K562 (cell line): ENCODE measurements at regions not wholly inside any gene's neighbourhood (a gene's known extent, or its start where the extent isn't known, plus 50 kb on each side); places are given as distances from the start of the nearest gene placed in this dataset.

ENCODE experiments used
- ATAC-seq: fragments of 200-7000 bp; cut with Tn5 transposase; 3 replicates; pipeline ENCODE4 v1.9.1; 2020; ENCODE audit warnings: moderate library complexity
- BruUV-seq: library from RNA; stranded (reverse); fragments of 400-500 nt; replicated peaks from 2 replicates; lab custom pipeline; 2021; lab: Mats Ljungman, UMichigan
- CTCF ChIA-PET: fragments of 300-600 bp; formaldehyde crosslinking; extraction: SDS; loops from one replicate; lab custom pipeline; 2021; ENCODE audit warnings: low intra/inter-chr PET ratio; lab: Yijun Ruan, JAX
- POLR2A ChIA-PET: fragments of 300-600, 350-650 bp; sonication (Branson Sonifier 250); formaldehyde crosslinking; extraction: SDS; loops from one replicate; lab custom pipeline; 2021; ENCODE audit warnings: antibody characterized with exemption, inconsistent platforms; lab: Yijun Ruan, JAX
- DNase-seq, 4 experiments: peaks; one replicate each; pipeline versions ENCODE4 v3.0.0 to v3.0.0-alpha.2; 2011 to 2018; ENCODE audit warnings: low spot score in 3 of 4, mixed read lengths in 3 of 4; ENCODE audit errors: extremely low read depth in 1 of 4
- FAIRE-seq: peaks from 2 replicates; lab custom pipeline; 2011; peaks lifted over from hg19 to GRCh38; lab: Jason Lieb, UNC
- H2AFZ ChIP-seq: 2 replicates; pipeline ENCODE4 v1.6.0; 2011; ENCODE audit warnings: low read depth, low read length, control low read depth, inconsistent platforms
- H3K27ac ChIP-seq: fragments of 200-600 bp; 3 replicates; pipeline ENCODE4 v1.8.0; 2011; ENCODE audit warnings: low read depth, mild to moderate bottlenecking, control low read depth, inconsistent platforms, low read length, moderate library complexity, mixed read lengths; ENCODE audit errors: extremely low read depth
- H3K27me3 ChIP-seq, 2 experiments: fragments of 300-600 bp in 1 of 2; 2 replicates in 1 of 2; 3 replicates in 1 of 2; pipeline versions ENCODE4 v1.6.0 to v1.8.0; 2011; ENCODE audit warnings: inconsistent platforms in 2 of 2, low read length in 2 of 2, mild to moderate bottlenecking in 1 of 2, mixed read lengths in 1 of 2, moderate library complexity in 1 of 2; ENCODE audit not compliant: control insufficient read depth in 2 of 2, insufficient read depth in 2 of 2
- H3K36me3 ChIP-seq: fragments of 300-600 bp; 3 replicates; pipeline ENCODE4 v1.8.0; 2011; ENCODE audit warnings: mild to moderate bottlenecking, low read length, inconsistent platforms; ENCODE audit not compliant: control insufficient read depth, insufficient read depth
- H3K4me1 ChIP-seq, 2 experiments: fragments of 200-600 bp in 1 of 2; replicated peaks in 1 of 2; 2 replicates in 1 of 2; 3 replicates in 1 of 2; pipeline versions ENCODE4 v1.5.1 to v1.8.0; 2011; ENCODE audit warnings: inconsistent platforms in 2 of 2, low read length in 2 of 2, mild to moderate bottlenecking in 1 of 2, mixed read lengths in 1 of 2, moderate library complexity in 1 of 2; ENCODE audit not compliant: control insufficient read depth in 2 of 2, insufficient read depth in 2 of 2
- H3K4me2 ChIP-seq: 2 replicates; pipeline ENCODE4 v1.6.1; 2011; ENCODE audit warnings: low read length, control low read depth, inconsistent platforms, mixed read lengths; ENCODE audit not compliant: insufficient read depth
- H3K4me3 ChIP-seq: fragments of 200-600 bp; sonication (generic), shearing (Covaris generic); 2 replicates; pipeline ENCODE4 v1.5.1; 2016; ENCODE audit warnings: control low read depth, inconsistent platforms
- H3K79me2 ChIP-seq: fragments of 200-600 bp; 3 replicates; pipeline ENCODE4 v1.8.0; 2011; ENCODE audit warnings: low read length, inconsistent platforms; ENCODE audit not compliant: control insufficient read depth, insufficient read depth
- H3K9ac ChIP-seq, 2 experiments: 2 replicates each; pipeline versions ENCODE4 v1.6.0 to v1.6.1; 2011; ENCODE audit warnings: low read depth in 2 of 2, low read length in 2 of 2, control low read depth in 1 of 2, inconsistent platforms in 1 of 2, mild to moderate bottlenecking in 1 of 2, mixed read lengths in 1 of 2; ENCODE audit not compliant: insufficient read depth in 1 of 2
- H3K9me1 ChIP-seq: one replicate; pipeline ENCODE4 v1.6.0; 2011; ENCODE audit warnings: inconsistent platforms, mild to moderate bottlenecking, low read length, moderate library complexity; ENCODE audit not compliant: control insufficient read depth, insufficient read depth
- H3K9me3 ChIP-seq: replicated peaks from 2 replicates; pipeline ENCODE4 v1.5.1; 2011; ENCODE audit warnings: low read depth, low read length, inconsistent platforms; ENCODE audit not compliant: control insufficient read depth, insufficient read depth
- H4K20me1 ChIP-seq: replicated peaks from 2 replicates; pipeline ENCODE4 v1.6.1; 2011; ENCODE audit warnings: low read length, inconsistent platforms, mixed read lengths; ENCODE audit not compliant: control insufficient read depth, insufficient read depth
- ADNP ChIP-seq: fragments of 200-800 bp; sonication (Bioruptor generic); IDR thresholded peaks from 2 replicates; pipeline ENCODE4 v1.6.1; 2016; ENCODE audit warnings: missing genetic modification characterization, missing compliant biosample characterization
- DMBX1 ChIP-seq: fragments of 250-450 bp; sonication (Bioruptor Pico); IDR thresholded peaks from 2 replicates; pipeline ENCODE4 v1.8.0; 2022; ENCODE audit warnings: inconsistent platforms, mild to moderate bottlenecking, moderate library complexity, borderline replicate concordance
- FOXA1 ChIP-seq: fragments of 450-650 bp; IDR thresholded peaks from 2 replicates; pipeline ENCODE4 v1.6.1; 2016; ENCODE audit warnings: mild to moderate bottlenecking, borderline replicate concordance
- GTF2A2 ChIP-seq: IDR thresholded peaks from 2 replicates; pipeline ENCODE4 v1.6.1; 2016; ENCODE audit warnings: mild to moderate bottlenecking, missing genetic modification characterization, missing compliant biosample characterization
- MTF1 ChIP-seq: fragments of 250-450 bp; sonication (Bioruptor Pico); IDR thresholded peaks from 2 replicates; pipeline ENCODE4 v1.9.0; 2021; ENCODE audit warnings: moderate library complexity, mild to moderate bottlenecking, inconsistent platforms, borderline replicate concordance
- NFATC3 ChIP-seq: fragments of 450-650 bp; IDR thresholded peaks from 2 replicates; pipeline ENCODE4 v1.6.1; 2017; ENCODE audit warnings: mild to moderate bottlenecking
- POLR2A ChIP-seq: fragments of 450-650 bp; conservative IDR thresholded peaks from 2 replicates; pipeline ENCODE4 v1.6.1; 2016
- RFX1 ChIP-seq: fragments of 450-650 bp; IDR thresholded peaks from 2 replicates; pipeline ENCODE4 v1.6.1; 2016; ENCODE audit warnings: mild to moderate bottlenecking, moderate library complexity
- SMC3 ChIP-seq: conservative IDR thresholded peaks from 2 replicates; pipeline ENCODE4 v1.6.1; 2011; ENCODE audit warnings: low read depth, low read length, improper control_type of control experiment; ENCODE audit not compliant: insufficient read depth
- TFE3 ChIP-seq: fragments of 450-650 bp; formaldehyde crosslinking; IDR thresholded peaks from 2 replicates; pipeline ENCODE4 v1.4.0; 2020; ENCODE audit warnings: mild to moderate bottlenecking, mixed read lengths
- ZBTB26 ChIP-seq: fragments of 450-650 bp; formaldehyde crosslinking; IDR thresholded peaks from 2 replicates; pipeline ENCODE4 v1.4.0; 2022; ENCODE audit warnings: missing genetic modification characterization
- ZNF184 ChIP-seq: sonication (generic); formaldehyde crosslinking; IDR thresholded peaks from 2 replicates; pipeline ENCODE4 v1.5.0; 2020; ENCODE audit warnings: missing genetic modification reagents
- ZNF551 ChIP-seq: fragments of 250-450 bp; sonication (Bioruptor Pico); IDR thresholded peaks from 2 replicates; pipeline ENCODE4 v1.5.0; 2021; ENCODE audit warnings: mild to moderate bottlenecking, moderate library complexity
- WGBS: fragments of 100-300 bp; shearing (Covaris generic); methylation state at CpG from one replicate; pipeline ENCODE4 v1.1.6; 2016; ENCODE audit warnings: low coverage, mixed read lengths; ENCODE audit not compliant: insufficient coverage; ENCODE audit errors: missing lambda C conversion rate; 5-methylcytosine and 5-hydroxymethylcytosine counted together
- in situ Hi-C: fragments of 300-500 bp; cut with MboI; formaldehyde crosslinking; loops from 4 replicates; pipeline ENCODE4 v1.15.0; 2018; ENCODE audit warnings: inconsistent platforms, mixed read lengths
- intact Hi-C: fragments of 100-400 bp; cut with micrococcal nuclease; formaldehyde crosslinking; loops from 2 replicates; pipeline ENCODE4 v1.14.2; 2022
- TF ChIP-seq, protein P1 (sequence below): sonication (generic); formaldehyde crosslinking; IDR thresholded peaks from 2 replicates; pipeline ENCODE4 v1.8.0; 2022; ENCODE audit warnings: missing genetic modification reagents, mild to moderate bottlenecking, borderline replicate concordance
- TF ChIP-seq, protein P2 (sequence below): sonication (generic); formaldehyde crosslinking; IDR thresholded peaks from 2 replicates; pipeline ENCODE4 v1.8.1; 2022; ENCODE audit warnings: missing genetic modification reagents

GRCh38 chr6:11322252-11322885 lies 89.9 kb upstream of the NEDD9 start:
- H3K4me1 ChIP-seq: no peaks in the 10 kb centered on the region
- no peak overlapping the region for H3K27ac ChIP-seq
- intact Hi-C loops: no loop called here
- no peak overlapping the region for H2AFZ ChIP-seq
- TF ChIP-seq GTF2A2 (tag) (no peak), NFATC3 (no peak), TFE3 (no peak), ADNP (no peak), SMC3 (no peak), FOXA1 (no peak), DMBX1 (CRISPR knock-in tag) (no peak), ZNF184 (no peak), POLR2A (no peak), ZNF551 (CRISPR knock-in tag) (no peak), ZBTB26 (no peak), MTF1 (CRISPR knock-in tag) (no peak), RFX1 (no peak)
- TF ChIP-seq, protein P1, sequence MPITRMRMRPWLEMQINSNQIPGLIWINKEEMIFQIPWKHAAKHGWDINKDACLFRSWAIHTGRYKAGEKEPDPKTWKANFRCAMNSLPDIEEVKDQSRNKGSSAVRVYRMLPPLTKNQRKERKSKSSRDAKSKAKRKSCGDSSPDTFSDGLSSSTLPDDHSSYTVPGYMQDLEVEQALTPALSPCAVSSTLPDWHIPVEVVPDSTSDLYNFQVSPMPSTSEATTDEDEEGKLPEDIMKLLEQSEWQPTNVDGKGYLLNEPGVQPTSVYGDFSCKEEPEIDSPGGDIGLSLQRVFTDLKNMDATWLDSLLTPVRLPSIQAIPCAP (CRISPR knock-in tag): no peak
- TF ChIP-seq, protein P2, sequence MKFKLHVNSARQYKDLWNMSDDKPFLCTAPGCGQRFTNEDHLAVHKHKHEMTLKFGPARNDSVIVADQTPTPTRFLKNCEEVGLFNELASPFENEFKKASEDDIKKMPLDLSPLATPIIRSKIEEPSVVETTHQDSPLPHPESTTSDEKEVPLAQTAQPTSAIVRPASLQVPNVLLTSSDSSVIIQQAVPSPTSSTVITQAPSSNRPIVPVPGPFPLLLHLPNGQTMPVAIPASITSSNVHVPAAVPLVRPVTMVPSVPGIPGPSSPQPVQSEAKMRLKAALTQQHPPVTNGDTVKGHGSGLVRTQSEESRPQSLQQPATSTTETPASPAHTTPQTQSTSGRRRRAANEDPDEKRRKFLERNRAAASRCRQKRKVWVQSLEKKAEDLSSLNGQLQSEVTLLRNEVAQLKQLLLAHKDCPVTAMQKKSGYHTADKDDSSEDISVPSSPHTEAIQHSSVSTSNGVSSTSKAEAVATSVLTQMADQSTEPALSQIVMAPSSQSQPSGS (CRISPR knock-in tag): no peak
- WGBS: 1% methylated on average over 7 of the region's 8 CpGs
- DNase-seq: no peak
- no peaks in the 10 kb centered on the region; the same call in 1 of the 2 replicates for H3K9me3 ChIP-seq
- no peaks in the 10 kb centered on the region for H3K9me1 ChIP-seq
- peaks cover 0 to 25% of the 10 kb centered on the region in 2 experiments; a peak in 2 of 5 replicates for H3K27me3 ChIP-seq
- no peaks in the 10 kb centered on the region for H3K79me2 ChIP-seq
- ChIA-PET CTCF (interaction anchor here (0.6 kb wide), 1 partner anchor 156 kb away, joined by 3 read pairs; no protein-coding TSS in a partner anchor), POLR2A (interaction anchor here (0.6 to 1.8 kb wide), 3 partner anchors 13 to 938 kb away, joined by 3 to 5 read pairs (median 4); no protein-coding TSS in a partner anchor)
- H3K36me3 ChIP-seq: no peaks in the 10 kb centered on the region
- H3K4me2 ChIP-seq: no peak overlapping the region
- no peaks in the 10 kb centered on the region for H4K20me1 ChIP-seq
- no peak for ATAC-seq
- H3K4me3 ChIP-seq: no peak overlapping the region
- H3K9ac ChIP-seq: no peak overlapping the region
- FAIRE-seq: no peak
- in situ Hi-C loops: no loop called here
- no TSS peak for BruUV-seq
